KOPT-K1 (cell line): ENCODE measurements at regions not wholly inside any gene's neighbourhood (a gene's known extent, or its start where the extent isn't known, plus 50 kb on each side); places are given as distances from the start of the nearest gene placed in this dataset.
"Not testable (repeated sequence)": the region's sequence is repeated elsewhere in the genome, so short reads cannot be mapped to it uniquely, and the experiment has no call there.

Experiments used
- H3K27ac ChIP-seq: fragments of 200-600 bp; sonication (generic); 2 replicates; pipeline ENCODE4 v1.5.1; 2016; ENCODE audit warnings: antibody characterized with exemption, mild to moderate bottlenecking, low read depth, low read length; ENCODE audit not compliant: poor library complexity, severe bottlenecking
- H3K36me3 ChIP-seq: fragments of 200-600 bp; sonication (generic); 2 replicates; pipeline ENCODE4 v1.5.1; 2017; ENCODE audit warnings: antibody characterized with exemption, mild to moderate bottlenecking, low read length, moderate library complexity; ENCODE audit not compliant: insufficient read depth
- H3K9me3 ChIP-seq: fragments of 200-600 bp; sonication (generic); 2 replicates; pipeline ENCODE4 v1.5.1; 2017; ENCODE audit warnings: antibody characterized with exemption, low read length, mild to moderate bottlenecking; ENCODE audit not compliant: insufficient read depth, poor library complexity, severe bottlenecking

DNA sequence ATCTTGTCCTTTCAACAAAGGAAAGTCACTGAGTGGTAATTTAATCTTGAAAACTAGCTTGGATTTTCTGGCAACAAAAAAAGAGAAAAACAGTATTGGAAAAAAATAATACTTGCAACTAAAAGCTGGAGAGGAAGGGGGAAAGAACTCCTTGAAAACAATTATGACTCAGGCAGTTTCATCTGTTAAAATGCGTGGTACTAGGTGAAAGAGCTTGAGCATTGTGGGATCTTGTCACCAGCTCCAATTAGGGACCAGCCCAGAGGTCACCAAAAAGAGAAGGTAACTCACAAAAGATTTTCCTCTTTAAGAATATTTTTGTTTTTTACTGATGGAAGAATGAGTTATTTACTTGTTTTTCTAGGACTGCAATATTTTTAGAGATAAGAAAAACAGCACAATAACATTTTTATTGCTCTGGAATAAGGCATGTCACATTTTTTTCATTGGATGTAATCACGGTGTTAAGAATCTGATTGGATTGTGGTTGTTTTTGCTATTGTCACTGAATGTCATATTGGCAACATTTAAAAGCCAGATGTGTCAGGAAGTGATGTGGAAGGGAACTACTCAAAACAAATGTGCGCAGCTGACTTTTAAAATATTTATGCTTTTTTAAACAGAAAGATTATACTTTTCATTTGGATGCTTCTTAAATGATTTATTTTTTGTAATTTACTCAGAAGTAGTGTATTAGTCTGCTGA, 78.5 kb upstream of the ADAMTS5 start:
- Histone ChIP-seq H3K27ac (no peak overlapping the region), H3K36me3 (no peaks in the 10 kb centered on the region), H3K9me3 (no peaks in the 10 kb centered on the region)

DNA sequence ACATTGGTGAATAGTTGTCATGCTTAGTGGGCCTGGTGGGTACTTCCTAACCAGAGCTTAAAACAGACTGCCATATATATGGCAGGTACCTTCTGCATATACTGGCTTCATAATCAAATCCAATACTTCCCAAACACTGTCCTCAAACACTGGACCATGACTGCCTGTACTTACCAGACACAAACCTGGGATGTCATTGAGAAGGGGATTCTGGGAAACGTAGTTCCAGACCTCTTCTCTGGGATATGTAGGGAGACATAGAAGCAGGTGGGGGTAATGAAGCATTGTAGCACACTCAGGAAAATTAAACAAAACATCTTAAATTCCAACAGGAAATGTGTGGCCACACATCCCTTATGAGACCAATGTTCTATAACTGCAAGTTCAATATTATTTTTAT, 76.5 kb upstream of the ADAMTS5 start:
- Histone ChIP-seq H3K27ac (no peak overlapping the region), H3K36me3 (no peaks in the 10 kb centered on the region), H3K9me3 (no peaks in the 10 kb centered on the region)

DNA sequence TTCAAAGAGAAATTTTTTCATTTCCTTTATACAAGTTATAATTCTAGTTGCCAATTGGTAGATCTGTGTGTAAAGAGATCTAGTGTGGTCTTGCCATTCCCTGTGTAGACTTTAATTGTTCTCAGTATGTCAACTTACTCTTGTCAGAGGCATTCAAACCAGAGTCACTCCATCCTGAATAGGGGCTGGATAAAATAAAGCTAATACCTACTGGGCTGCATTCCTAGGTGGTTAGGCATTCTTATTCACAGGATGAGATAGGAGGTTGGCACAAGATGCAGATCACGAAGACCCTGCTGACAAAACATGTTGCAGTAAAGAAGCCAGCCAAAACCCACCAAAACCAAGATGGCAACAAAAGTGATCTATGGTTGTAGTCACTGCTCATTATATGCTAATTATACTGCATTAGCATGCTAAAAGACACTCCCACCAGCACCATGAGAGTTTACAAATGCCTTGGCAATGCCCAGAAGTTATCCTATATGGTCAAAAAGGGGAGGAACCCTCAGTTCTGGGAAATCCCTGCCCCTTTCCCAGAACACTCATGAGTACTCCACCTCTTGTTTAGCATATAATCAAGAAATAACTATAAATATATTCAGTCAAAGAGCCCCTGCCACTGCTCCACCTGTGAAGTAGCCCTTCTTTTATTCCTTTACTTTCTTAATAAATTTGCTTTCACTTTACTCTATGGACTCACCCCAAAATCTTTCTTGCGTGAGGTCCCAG, 74.0 kb upstream of the ADAMTS5 start:
- H3K36me3 ChIP-seq, result no peaks in the 10 kb centered on the region
- H3K9me3 ChIP-seq, result no peaks in the 10 kb centered on the region
- H3K27ac ChIP-seq, result no peak overlapping the region

DNA sequence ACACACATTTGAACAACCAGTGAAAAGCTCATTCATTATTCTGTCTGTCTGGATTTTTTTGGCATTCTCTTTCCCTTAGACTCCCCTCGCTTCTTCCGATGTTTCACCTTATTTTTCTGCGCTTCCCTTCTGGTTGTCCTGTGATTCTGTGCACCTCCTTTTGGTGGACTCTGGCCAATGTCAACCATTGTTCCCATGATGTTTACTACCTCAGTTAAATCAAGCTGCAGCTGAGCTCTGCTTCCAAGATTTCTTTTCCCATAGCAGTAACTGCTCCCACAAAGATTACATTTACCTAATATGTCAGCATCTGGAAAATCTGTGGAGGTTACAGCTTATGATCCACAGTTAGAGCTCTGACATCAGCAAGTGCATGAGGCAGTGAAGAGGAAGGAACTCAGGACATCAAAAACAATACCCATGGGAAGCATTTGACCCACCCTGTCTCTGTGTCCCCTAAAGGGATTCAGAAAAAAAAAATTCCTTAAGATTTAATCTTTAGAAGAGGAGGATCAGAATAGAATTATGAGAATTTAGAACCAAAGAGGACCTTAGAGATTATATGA, 69.9 kb upstream of the ADAMTS5 start:
- H3K9me3 ChIP-seq, result no peaks in the 10 kb centered on the region
- H3K27ac ChIP-seq, result no peak overlapping the region
- no peaks in the 10 kb centered on the region for H3K36me3 ChIP-seq

DNA sequence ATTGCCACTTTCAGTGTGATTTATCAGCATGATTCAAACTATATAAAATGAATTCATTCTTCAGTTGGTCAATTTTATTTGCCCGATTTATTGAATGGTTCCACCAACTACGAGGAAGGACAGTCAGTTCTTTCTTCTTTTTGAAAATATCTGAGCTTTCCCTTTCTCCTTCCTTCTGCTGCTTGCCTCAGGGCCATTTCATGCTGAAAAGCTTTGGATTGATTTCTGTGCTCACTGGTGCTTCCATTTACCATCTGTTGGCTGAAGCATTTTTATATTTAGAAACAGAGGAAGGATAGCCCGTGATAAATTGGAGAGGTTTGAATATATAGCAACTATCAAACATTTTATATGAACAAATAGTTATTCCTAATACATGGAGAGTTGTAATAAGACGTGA, 68.9 kb upstream of the ADAMTS5 start:
- Histone ChIP-seq H3K9me3 (no peaks in the 10 kb centered on the region), H3K27ac (no peak overlapping the region), H3K36me3 (no peaks in the 10 kb centered on the region)

DNA sequence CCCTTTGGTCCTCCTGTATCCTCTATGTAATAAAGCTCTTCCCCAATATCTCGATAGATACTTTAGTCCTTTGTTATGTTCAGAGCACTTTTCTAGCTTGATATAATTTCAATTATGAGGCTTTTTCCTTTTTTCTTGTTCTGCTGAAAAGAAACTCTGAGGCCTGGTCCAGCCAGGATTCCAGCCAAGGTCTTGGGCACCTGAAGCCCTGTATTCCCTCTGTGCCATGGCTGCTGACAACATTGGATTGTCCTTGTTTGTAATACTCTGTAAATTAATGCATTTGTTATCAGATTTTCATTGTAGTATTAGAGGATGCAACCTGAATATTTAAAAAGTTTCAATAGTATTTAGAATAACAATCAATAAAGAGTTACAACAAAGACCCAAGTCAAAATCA, 67.9 kb upstream of the ADAMTS5 start:
- no peaks in the 10 kb centered on the region for H3K9me3 ChIP-seq
- H3K27ac ChIP-seq, result no peak overlapping the region
- H3K36me3 ChIP-seq, result no peaks in the 10 kb centered on the region

DNA sequence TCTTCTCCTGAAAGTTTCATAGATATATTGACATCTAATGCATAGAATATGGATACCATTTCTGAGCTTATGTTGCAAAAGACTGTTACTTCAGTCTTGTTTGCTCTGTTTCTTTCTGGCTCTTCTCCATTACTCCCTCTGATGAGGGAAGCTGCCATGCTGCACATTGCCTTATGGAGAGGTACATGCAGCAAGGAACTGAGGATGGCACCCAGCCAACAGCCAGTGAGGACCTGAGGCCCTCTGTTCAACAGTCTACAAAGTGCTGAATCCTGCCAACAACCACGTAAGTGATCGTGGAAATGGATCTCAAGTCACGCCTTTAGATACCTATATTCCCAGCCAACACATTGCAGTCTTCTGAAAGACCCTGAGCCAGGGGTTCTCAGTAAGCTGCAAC, 66.6 kb upstream of the ADAMTS5 start:
- no peak overlapping the region for H3K27ac ChIP-seq
- H3K9me3 ChIP-seq, result no peaks in the 10 kb centered on the region
- no peaks in the 10 kb centered on the region for H3K36me3 ChIP-seq

DNA sequence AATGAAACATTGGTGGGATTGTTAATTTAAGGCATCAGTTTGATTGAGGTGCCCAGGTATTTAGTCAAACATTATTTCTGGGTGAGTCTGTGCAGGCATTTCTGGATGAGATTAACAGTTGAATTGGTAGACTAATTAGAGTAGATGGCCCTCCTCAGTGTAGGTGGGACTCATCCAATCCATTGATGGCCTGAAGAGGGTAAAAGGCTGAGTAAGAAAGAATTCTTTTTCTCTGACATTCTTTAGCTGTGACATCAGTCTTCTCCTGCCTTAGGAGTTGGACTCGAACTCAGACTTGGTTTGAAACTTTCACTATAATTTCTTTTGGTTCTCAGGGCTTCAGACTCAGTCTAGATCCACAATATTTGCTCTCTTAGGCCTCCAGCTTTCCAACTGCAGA, 59.6 kb upstream of the ADAMTS5 start:
- no peaks in the 10 kb centered on the region for H3K36me3 ChIP-seq
- H3K27ac ChIP-seq, result no peak overlapping the region
- no peaks in the 10 kb centered on the region for H3K9me3 ChIP-seq

DNA sequence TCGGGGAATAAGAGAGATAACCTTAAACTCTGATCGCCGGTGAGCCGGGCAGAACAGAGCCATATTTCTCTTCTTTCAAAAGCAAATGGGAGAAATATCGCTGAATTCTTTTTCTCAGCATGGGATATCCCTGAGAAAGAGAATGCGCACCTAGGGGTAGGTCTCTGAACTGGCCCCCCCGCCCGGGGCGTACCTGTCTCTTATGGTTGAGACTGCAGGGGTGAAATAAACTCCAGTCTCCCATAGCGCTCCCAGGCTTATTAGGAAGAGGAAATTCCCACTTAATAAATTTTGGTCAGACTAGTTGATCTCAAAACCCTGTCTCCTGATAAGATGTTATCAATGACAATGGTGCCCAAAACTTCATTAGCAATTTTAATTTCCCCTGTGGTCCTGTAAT, 58.8 kb upstream of the ADAMTS5 start:
- H3K36me3 ChIP-seq, H3K27ac ChIP-seq, H3K9me3 ChIP-seq: not testable (repeated sequence)

DNA sequence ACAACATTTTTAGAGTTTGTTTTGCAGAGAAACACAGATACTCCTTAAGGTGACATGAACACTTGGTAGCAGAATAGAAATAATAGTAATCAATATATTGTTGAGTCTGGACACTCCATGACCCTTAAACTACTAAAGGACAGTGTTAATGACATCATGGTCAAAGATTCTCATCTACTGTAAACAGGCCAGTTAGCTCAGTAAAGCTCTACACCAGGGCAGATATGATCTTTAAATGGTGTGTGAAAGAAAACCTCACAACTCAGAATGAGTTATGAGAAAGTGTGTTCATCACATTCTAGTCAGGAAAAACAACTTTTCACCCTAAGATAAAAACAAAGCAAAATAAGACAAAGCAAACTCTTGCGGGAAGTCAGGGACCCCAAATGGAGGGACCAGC, 58.1 kb upstream of the ADAMTS5 start:
- Histone ChIP-seq H3K27ac (no peak overlapping the region), H3K36me3 (no peaks in the 10 kb centered on the region), H3K9me3 (no peaks in the 10 kb centered on the region)

DNA sequence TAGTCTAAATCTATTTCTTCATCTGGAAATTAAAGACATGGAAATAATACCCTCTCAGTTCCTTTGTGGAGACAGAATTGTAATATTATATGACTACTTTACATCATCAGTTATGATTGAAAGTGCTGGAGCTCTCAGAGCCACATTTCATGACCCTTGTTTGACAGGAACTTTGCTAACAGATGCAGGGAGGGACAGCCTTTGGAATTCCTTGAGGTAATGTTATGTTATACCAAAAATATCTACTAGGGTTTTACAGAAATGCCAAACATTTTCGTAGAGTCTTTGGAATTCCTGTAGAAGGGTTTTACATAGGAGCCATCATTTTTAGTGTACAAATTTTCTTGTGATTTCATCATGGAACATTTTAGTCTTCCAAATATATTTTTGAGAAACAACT, 57.4 kb upstream of the ADAMTS5 start:
- no peak overlapping the region for H3K27ac ChIP-seq
- H3K9me3 ChIP-seq, result no peaks in the 10 kb centered on the region
- H3K36me3 ChIP-seq, result no peaks in the 10 kb centered on the region

DNA sequence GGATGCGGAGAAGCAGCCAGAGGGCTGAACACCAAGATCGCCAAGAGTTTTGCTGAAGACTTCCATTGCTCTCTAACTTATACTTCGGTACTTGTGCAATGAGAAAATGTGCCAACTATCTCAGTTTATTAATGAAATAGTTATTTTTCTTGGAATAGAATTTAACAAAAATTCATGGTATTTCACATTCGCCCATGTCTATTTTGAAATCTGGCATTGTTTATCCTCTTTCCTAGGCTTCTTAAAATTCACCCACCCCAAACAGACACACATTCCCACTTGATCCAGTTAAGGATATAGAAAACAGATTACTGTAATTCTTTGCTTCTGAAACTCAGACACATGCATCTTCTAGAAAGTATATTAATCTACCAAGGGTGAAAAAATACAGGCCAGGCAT, 56.3 kb upstream of the ADAMTS5 start:
- Histone ChIP-seq H3K27ac (no peak overlapping the region), H3K36me3 (no peaks in the 10 kb centered on the region), H3K9me3 (no peaks in the 10 kb centered on the region)

DNA sequence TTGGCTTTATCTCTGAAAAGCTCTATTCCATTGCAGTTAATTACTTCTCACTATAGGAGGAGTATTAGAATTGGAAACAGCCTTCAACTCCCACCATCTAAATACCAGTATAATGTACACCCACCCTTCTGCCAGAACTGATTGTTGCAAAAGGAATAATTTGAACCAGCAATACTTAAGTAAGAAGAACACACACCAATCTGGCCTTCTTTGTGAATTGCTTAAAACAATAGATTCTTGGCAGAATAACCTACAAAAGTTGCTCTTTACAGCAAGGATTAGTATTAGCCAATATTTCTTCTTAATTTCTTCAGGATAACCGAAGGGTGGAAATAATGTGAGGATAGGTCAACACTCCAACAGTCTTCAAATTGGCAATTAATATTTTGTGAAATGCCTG, 54.9 kb upstream of the ADAMTS5 start:
- H3K36me3 ChIP-seq, result no peaks in the 10 kb centered on the region
- no peaks in the 10 kb centered on the region for H3K9me3 ChIP-seq
- H3K27ac ChIP-seq, result no peak overlapping the region

DNA sequence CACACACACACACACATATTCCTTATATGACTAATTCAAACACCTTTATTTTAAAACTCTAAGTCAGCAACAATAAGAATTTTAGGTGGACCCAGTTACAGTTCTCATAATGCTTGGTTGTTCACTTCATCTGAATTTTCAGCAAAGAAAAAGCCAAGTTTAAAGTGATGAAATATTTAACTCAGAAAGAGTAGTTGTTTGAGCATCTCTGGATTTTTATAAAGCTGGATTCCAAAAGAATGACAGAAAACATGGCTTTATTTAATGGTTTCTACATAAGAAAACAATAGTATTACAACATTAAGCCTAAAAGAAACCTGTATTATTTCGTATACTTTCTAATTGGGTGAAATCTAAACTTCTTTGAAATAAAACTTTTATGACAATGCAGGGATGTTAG, 54.2 kb upstream of the ADAMTS5 start:
- no peak overlapping the region for H3K27ac ChIP-seq
- no peaks in the 10 kb centered on the region for H3K36me3 ChIP-seq
- no peaks in the 10 kb centered on the region for H3K9me3 ChIP-seq

DNA sequence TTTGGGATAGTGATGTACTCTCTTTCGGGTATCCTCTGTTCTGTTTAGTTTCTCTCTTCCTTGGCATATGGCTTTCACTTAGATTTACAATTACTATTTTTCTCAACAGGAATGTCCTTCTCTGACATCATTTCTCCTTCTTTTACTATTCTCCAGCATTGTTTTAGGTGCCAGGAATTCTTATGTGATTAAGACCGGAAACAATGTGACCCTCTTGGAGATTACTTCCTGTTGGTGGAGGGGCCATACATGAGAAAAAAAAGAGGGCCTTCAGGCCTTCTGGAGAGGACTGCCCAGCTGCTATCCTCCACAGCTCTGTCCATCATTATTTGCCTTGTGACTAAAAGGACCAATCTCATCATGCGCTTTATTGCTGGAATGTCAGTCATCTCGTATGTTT, 50.4 kb upstream of the ADAMTS5 start:
- H3K27ac ChIP-seq, result no peak overlapping the region
- H3K36me3 ChIP-seq, result no peaks in the 10 kb centered on the region
- no peaks in the 10 kb centered on the region for H3K9me3 ChIP-seq
